HepG2 (cell line): ENCODE measurements at regions not wholly inside any gene's neighbourhood (a gene's known extent, or its start where the extent isn't known, plus 50 kb on each side); places are given as distances from the start of the nearest gene placed in this dataset.

Experiments used
- FOXA1 ChIP-seq, 2 experiments: fragments of 450-650 bp in 1 of 2; sonication (generic) in 1 of 2; formaldehyde crosslinking in 1 of 2; IDR thresholded peaks; 2 replicates each; pipeline versions ENCODE4 v1.4.0 to v1.6.1; 2016 to 2020; ENCODE audit warnings: missing genetic modification reagents in 1 of 2
- GATA4 ChIP-seq: sonication (generic); IDR thresholded peaks from 2 replicates; pipeline ENCODE4 v1.6.1; 2016; ENCODE audit warnings: antibody characterized with exemption, low read depth, borderline replicate concordance
- HMG20A ChIP-seq: IDR thresholded peaks from 2 replicates; pipeline ENCODE4 v1.6.1; 2016; ENCODE audit warnings: borderline replicate concordance
- HOXA9 ChIP-seq: sonication (generic); formaldehyde crosslinking; IDR thresholded peaks from 2 replicates; pipeline ENCODE4 v1.8.1; 2022; ENCODE audit warnings: missing genetic modification reagents, mild to moderate bottlenecking, moderate library complexity, borderline replicate concordance
- KAT7 ChIP-seq: IDR thresholded peaks from 2 replicates; pipeline ENCODE4 v1.6.1; 2018; ENCODE audit warnings: borderline replicate concordance, missing compliant biosample characterization
- TCF7 ChIP-seq: sonication (generic); IDR thresholded peaks from 2 replicates; pipeline ENCODE4 v1.6.1; 2016; ENCODE audit warnings: antibody characterized with exemption, low read depth
- TP53 ChIP-seq: sonication (generic); formaldehyde crosslinking; conservative IDR thresholded peaks from 2 replicates; pipeline ENCODE4 v1.4.0; 2020; ENCODE audit warnings: missing genetic modification reagents
- ZNF564 ChIP-seq: sonication (generic); formaldehyde crosslinking; IDR thresholded peaks from 2 replicates; pipeline ENCODE4 v1.8.1; 2023; ENCODE audit warnings: mild to moderate bottlenecking, missing genetic modification reagents
- ZNF790 ChIP-seq: sonication (generic); formaldehyde crosslinking; IDR thresholded peaks from 2 replicates; pipeline ENCODE4 v1.8.0; 2022; ENCODE audit warnings: missing genetic modification reagents, mild to moderate bottlenecking, borderline replicate concordance
- TF ChIP-seq, protein P1 (sequence below): sonication (generic); formaldehyde crosslinking; IDR thresholded peaks from 2 replicates; pipeline ENCODE4 v1.4.0; 2020; ENCODE audit warnings: mild to moderate bottlenecking, missing genetic modification reagents
- TF ChIP-seq, protein P2 (sequence below): sonication (generic); formaldehyde crosslinking; IDR thresholded peaks from 2 replicates; pipeline ENCODE4 v1.5.0; 2020; ENCODE audit warnings: mild to moderate bottlenecking, missing genetic modification reagents
- TF ChIP-seq, protein P3 (sequence below): sonication (generic); formaldehyde crosslinking; IDR thresholded peaks from 2 replicates; pipeline ENCODE4 v1.4.0; 2020; ENCODE audit warnings: mild to moderate bottlenecking, missing genetic modification reagents

DNA sequence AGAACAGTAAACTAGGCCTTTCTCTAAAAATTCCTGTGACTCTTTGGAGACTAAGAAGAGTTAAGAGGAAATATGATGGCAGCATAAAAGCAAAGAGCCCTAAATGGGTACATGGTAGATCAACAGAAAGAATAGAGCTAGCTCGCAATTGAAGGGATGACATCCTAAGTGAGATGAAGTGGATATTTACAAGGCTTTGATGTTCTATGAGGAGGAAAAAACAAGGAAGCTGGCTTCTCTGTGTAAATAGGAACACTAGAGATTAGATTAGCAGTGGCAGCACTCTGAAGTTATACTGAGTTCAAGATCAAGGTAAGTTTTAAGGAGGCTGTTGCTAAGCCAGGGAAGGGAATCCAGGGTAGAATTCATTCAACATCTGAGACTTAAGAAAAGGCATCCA lies 73.1 kb upstream of the MBNL3 start (continued):
- TF ChIP-seq, protein P1, sequence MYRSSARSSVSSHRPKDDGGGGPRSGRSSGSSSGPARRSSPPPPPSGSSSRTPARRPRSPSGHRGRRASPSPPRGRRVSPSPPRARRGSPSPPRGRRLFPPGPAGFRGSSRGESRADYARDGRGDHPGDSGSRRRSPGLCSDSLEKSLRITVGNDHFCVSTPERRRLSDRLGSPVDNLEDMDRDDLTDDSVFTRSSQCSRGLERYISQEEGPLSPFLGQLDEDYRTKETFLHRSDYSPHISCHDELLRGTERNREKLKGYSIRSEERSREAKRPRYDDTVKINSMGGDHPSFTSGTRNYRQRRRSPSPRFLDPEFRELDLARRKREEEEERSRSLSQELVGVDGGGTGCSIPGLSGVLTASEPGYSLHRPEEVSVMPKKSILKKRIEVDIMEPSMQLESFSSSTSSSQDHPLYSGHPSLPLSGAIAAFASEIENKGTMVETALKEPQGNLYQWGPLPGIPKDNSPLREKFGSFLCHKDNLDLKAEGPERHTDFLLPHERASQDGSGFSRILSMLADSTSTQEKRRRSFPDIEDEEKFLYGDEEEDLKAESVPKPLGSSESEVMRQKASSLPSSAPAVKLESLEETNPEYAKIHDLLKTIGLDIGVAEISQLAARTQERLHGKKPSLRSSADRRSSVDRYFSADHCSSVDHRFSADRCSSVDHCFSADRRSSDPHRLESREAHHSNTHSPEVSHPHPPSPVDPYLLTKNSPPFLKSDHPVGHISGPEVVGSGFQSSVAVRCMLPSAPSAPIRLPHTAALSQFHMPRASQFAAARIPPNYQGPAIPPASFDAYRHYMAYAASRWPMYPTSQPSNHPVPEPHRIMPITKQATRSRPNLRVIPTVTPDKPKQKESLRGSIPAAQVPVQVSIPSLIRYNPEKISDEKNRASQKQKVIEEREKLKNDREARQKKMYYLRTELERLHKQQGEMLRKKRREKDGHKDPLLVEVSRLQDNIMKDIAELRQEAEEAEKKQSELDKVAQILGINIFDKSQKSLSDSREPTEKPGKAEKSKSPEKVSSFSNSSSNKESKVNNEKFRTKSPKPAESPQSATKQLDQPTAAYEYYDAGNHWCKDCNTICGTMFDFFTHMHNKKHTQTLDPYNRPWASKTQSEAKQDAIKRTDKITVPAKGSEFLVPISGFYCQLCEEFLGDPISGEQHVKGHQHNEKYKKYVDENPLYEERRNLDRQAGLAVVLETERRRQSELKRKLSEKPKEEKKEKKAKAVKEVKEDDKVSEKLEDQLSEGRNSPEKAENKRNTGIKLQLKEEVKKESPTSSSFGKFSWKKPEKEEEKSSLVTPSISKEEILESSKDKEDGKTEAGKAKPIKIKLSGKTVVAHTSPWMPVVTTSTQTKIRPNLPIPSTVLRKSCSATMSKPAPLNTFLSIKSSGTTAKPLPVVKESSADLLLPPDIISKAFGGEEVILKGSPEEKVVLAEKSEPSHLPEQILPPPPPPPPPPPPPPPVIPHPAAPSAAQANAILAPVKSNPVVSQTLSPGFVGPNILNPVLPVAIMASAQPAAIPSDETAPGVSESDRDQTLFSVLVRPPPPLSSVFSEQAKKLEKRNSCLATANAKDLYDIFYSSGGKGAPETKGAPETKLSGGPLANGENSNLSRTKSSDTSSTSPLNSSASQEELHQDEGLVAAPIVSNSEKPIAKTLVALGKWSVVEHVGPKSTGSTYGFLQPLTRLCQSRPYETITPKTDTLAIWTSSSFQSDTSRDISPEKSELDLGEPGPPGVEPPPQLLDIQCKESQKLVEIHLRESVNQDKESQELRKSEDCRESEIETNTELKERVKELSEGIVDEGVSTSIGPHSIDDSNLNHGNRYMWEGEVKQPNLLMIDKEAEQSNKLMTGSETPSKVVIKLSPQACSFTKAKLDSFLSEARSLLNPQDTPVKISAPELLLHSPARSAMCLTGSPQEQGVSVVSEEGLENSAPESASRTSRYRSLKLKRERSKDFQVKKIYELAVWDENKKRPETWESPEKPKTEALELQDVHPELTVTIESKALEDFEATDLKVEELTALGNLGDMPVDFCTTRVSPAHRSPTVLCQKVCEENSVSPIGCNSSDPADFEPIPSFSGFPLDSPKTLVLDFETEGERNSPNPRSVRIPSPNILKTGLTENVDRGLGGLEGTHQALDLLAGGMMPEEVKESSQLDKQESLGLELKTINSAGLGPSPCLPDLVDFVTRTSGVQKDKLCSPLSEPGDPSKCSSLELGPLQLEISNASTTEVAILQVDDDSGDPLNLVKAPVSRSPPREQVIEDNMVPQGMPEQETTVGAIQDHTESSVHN: no peak
- TF ChIP-seq, protein P2, sequence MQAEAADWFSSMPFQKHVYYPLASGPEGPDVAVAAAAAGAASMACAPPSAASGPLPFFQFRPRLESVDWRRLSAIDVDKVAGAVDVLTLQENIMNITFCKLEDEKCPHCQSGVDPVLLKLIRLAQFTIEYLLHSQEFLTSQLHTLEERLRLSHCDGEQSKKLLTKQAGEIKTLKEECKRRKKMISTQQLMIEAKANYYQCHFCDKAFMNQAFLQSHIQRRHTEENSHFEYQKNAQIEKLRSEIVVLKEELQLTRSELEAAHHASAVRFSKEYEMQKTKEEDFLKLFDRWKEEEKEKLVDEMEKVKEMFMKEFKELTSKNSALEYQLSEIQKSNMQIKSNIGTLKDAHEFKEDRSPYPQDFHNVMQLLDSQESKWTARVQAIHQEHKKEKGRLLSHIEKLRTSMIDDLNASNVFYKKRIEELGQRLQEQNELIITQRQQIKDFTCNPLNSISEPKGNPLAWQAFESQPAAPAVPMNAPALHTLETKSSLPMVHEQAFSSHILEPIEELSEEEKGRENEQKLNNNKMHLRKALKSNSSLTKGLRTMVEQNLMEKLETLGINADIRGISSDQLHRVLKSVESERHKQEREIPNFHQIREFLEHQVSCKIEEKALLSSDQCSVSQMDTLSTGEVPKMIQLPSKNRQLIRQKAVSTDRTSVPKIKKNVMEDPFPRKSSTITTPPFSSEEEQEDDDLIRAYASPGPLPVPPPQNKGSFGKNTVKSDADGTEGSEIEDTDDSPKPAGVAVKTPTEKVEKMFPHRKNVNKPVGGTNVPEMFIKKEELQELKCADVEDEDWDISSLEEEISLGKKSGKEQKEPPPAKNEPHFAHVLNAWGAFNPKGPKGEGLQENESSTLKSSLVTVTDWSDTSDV: no peak
- no peak for TF ChIP-seq ZNF790 (CRISPR knock-in tag)
- TF ChIP-seq KAT7 (CRISPR knock-in tag): no peak
- peak; percentile 55; the same call in 1 of the 2 replicates for TF ChIP-seq GATA4
- TF ChIP-seq HOXA9 (CRISPR knock-in tag): no peak
- no peak for TF ChIP-seq TP53 (CRISPR knock-in tag)
- TF ChIP-seq ZNF564 (CRISPR knock-in tag): no peak
- TF ChIP-seq, protein P3, sequence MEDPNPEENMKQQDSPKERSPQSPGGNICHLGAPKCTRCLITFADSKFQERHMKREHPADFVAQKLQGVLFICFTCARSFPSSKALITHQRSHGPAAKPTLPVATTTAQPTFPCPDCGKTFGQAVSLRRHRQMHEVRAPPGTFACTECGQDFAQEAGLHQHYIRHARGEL (CRISPR knock-in tag): no peak
- no peak; the same call in 1 of the 2 replicates for TF ChIP-seq HMG20A (CRISPR knock-in tag)
- peak; percentile 67 for TF ChIP-seq TCF7
- no peak for TF ChIP-seq FOXA1 (IDR thresholded peaks at IDR 0.05)
- TF ChIP-seq FOXA1 (CRISPR knock-in tag; IDR thresholded peaks at IDR 0.05): peak; percentile 65; the same call in 1 of the 2 replicates
